Testis (tissue), 2 donors: ENCODE measurements at regions not wholly inside any gene's neighbourhood (a gene's known extent, or its start where the extent isn't known, plus 50 kb on each side); places are given as distances from the start of the nearest gene placed in this dataset.

Source experiments
- POLR2A ChIP-seq: fragments of 450-650 bp; IDR thresholded peaks from one replicate; pipeline ENCODE4 v1.6.1; 2017; ENCODE audit warnings: antibody characterized with exemption, mild to moderate bottlenecking, moderate library complexity
- TF ChIP-seq, protein P1 (sequence below), 3 experiments: fragments of 450-650 bp in 2 of 3; fragments of 200-600 bp in 1 of 3; sonication (generic) in 1 of 3; IDR thresholded peaks; one replicate each; pipeline ENCODE4 v1.5.1; 2016 to 2019; ENCODE audit warnings: antibody characterized with exemption in 3 of 3, mild to moderate bottlenecking in 2 of 3, moderate library complexity in 1 of 3

DNA sequence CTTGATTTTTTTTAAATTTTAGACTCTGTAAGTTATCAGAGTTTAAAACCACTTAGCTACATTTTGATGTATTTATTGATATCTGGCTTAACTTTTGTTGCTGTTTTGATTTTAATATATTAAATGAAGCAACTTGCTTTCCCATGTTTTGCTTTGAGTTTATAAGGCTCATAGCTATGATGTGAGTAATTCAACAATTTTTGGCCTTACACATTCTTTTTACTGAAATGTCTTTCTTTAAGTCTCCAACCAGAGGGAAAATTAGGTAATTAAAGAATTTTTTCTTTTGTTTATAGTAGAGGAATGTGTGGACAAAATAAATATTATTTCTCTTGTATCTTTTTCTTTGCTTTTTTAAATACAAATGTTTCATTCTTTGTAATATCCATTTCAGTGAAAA, 258.3 kb upstream of the ADAMTS5 start:
- TF ChIP-seq, protein P1, sequence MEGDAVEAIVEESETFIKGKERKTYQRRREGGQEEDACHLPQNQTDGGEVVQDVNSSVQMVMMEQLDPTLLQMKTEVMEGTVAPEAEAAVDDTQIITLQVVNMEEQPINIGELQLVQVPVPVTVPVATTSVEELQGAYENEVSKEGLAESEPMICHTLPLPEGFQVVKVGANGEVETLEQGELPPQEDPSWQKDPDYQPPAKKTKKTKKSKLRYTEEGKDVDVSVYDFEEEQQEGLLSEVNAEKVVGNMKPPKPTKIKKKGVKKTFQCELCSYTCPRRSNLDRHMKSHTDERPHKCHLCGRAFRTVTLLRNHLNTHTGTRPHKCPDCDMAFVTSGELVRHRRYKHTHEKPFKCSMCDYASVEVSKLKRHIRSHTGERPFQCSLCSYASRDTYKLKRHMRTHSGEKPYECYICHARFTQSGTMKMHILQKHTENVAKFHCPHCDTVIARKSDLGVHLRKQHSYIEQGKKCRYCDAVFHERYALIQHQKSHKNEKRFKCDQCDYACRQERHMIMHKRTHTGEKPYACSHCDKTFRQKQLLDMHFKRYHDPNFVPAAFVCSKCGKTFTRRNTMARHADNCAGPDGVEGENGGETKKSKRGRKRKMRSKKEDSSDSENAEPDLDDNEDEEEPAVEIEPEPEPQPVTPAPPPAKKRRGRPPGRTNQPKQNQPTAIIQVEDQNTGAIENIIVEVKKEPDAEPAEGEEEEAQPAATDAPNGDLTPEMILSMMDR (IDR thresholded peaks at IDR 0.05) = no peak
- TF ChIP-seq POLR2A = no peak
